Right renal cortex interstitium (tissue), 3 donors: ENCODE measurements at regions not wholly inside any gene's neighbourhood (a gene's known extent, or its start where the extent isn't known, plus 50 kb on each side); places are given as distances from the start of the nearest gene placed in this dataset.
"Not testable (repeated sequence)": the region's sequence is repeated elsewhere in the genome, so short reads cannot be mapped to it uniquely, and the experiment has no call there.

Experiments used
- DNase-seq, 3 donors: peaks; one replicate each; pipeline ENCODE4 v3.0.0-alpha.2; 2013; ENCODE audit warnings: low read depth in 3 of 3, low spot score in 2 of 3

- no peak for DNase-seq
Observed at GRCh38 chr13:21228738-21229137, 52.3 kb downstream of the MRPL57 start.

- DNase-seq: no peak
Observed at GRCh38 chr13:21229241-21230024, 53.0 kb downstream of the MRPL57 start.

GRCh38 chr13:21230516-21230915 is 54.1 kb downstream of the MRPL57 start:
- DNase-seq: no peak

GRCh38 chr13:21231426-21231940 is 55.0 kb downstream of the MRPL57 start:
- DNase-seq: no peak

- no peak for DNase-seq
Observed at GRCh38 chr13:21232196-21232595, 55.7 kb downstream of the MRPL57 start.

- DNase-seq: no peak
Observed at GRCh38 chr13:21232599-21232998, 56.1 kb downstream of the MRPL57 start.

GRCh38 chr13:21233086-21233485 is 56.6 kb downstream of the MRPL57 start:
- DNase-seq: no peak

GRCh38 chr13:21234526-21234925 is 58.1 kb downstream of the MRPL57 start:
- no peak for DNase-seq

GRCh38 chr13:21235174-21235573 is 58.7 kb downstream of the MRPL57 start:
- DNase-seq: no peak

- DNase-seq: no peak
Observed at GRCh38 chr13:21237081-21237480, 60.6 kb downstream of the MRPL57 start.

- DNase-seq: no peak
Observed at GRCh38 chr13:21238267-21238666, 61.8 kb downstream of the MRPL57 start.

GRCh38 chr13:21240586-21240985 is 64.1 kb downstream of the MRPL57 start:
- DNase-seq: no peak

- no peak for DNase-seq
Observed at GRCh38 chr13:21242236-21242635, 65.8 kb downstream of the MRPL57 start.

- no peak for DNase-seq
Observed at GRCh38 chr13:21243045-21243897, 66.8 kb downstream of the MRPL57 start.

- DNase-seq: not testable (repeated sequence)
Observed at GRCh38 chr13:21243898-21244184, 67.4 kb downstream of the MRPL57 start.

GRCh38 chr13:21246761-21247452 is 70.4 kb downstream of the MRPL57 start:
- no peak for DNase-seq

- no peak for DNase-seq
Observed at GRCh38 chr13:21256351-21256761, 79.9 kb downstream of the MRPL57 start.

GRCh38 chr13:21256891-21257290 is 80.4 kb downstream of the MRPL57 start:
- no peak for DNase-seq

GRCh38 chr13:21259571-21260455 is 83.4 kb downstream of the MRPL57 start:
- DNase-seq: no peak

- not testable (repeated sequence) for DNase-seq
Observed at GRCh38 chr13:21260561-21261290, 84.3 kb downstream of the MRPL57 start.
